GM21723 (cell line): ENCODE measurements at regions not wholly inside any gene's neighbourhood (a gene's known extent, or its start where the extent isn't known, plus 50 kb on each side); places are given as distances from the start of the nearest gene placed in this dataset.

Experiments
- ATAC-seq: cut with Tn5 transposase; IDR thresholded peaks from one replicate; pipeline ENCODE4 v1.9.1; 2021; ENCODE audit warnings: mild to moderate bottlenecking, moderate library complexity; ENCODE audit not compliant: unreplicated experiment

DNA sequence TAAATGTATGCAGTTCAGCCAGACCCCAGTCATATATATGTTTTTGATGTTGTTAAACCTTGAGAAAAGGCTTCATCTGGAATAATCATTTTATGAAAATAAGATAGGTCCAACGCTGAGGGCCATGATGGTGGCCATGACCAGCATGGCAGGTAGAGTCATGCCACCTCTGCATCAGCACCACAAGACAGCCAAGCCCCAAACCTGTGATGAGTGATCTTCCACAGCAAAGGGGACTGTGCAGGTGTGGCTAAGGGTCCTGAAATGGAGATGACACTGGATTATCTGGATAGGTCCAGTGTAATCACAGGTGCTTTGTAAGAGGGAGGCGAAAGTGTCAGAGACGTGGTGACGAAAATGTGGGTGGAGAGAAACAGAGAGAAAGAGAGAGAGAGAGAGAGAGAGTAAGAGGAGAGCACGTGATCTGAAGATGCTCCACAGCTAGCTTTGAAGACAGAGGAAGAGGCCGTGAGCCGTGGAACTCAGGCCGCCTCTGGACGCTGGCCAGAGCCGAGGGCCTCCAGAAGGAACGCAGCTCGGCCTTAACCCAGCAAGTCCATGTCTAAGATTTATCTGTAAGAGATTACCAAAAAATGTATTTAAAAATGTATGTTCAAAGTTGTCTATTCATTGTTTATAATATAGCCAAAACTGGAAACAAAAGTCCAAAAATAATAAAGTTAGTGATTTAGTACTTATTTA lies 304.4 kb upstream of the SHH start:
- no peak for ATAC-seq

GRCh38 chr7:156115582-156115981 lies 303.3 kb upstream of the SHH start:
- no peak for ATAC-seq

DNA sequence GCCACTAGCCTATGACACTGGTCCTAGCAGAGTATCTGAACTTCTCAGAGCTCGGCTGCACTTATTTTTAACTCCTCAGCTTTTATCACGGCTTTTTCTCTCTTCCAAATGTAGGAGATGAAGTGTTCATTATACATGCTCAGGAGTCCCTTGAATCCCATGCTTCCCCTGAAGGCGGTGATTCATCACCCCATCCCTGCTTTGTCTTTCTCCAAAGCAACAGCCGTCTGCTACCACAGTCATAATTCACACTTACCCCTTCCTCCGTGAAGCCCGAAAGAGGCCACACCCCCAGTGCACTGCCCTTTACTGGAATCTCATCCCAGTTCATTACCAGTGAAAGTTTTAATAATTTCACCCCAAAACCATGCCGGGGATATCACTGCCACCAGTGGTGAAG lies 301.5 kb upstream of the SHH start:
- ATAC-seq: no peak

- no peak for ATAC-seq
These were observed 297.7 kb upstream of the SHH start for GRCh38 chr7:156109988-156110387.

- no peak for ATAC-seq
These were observed 296.8 kb upstream of the SHH start for GRCh38 chr7:156109076-156109475.

DNA sequence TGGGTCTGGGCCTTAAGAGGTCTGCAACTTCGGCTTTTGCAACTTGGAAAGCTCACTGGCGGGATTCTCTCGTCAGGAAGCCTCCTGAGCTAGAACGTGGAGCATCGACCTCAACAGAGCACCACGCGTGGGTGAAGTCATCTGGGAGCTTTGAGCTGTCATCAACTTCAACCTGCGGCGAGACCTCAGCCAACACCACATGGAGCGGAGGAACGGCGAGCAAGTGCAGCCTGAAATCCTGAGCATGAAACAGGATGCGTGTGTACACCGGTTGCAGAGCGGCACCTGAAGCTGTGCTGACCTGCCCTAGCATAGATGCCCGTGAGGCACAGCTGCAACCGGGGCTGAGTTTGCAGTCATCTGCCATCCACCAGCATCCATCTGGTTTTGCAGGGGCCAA lies 295.7 kb upstream of the SHH start:
- ATAC-seq: no peak

GRCh38 chr7:156106107-156106426 lies 293.8 kb upstream of the SHH start:
- ATAC-seq: no peak

- ATAC-seq: no peak
These were observed 293.3 kb upstream of the SHH start for GRCh38 chr7:156105337-156106106.

DNA sequence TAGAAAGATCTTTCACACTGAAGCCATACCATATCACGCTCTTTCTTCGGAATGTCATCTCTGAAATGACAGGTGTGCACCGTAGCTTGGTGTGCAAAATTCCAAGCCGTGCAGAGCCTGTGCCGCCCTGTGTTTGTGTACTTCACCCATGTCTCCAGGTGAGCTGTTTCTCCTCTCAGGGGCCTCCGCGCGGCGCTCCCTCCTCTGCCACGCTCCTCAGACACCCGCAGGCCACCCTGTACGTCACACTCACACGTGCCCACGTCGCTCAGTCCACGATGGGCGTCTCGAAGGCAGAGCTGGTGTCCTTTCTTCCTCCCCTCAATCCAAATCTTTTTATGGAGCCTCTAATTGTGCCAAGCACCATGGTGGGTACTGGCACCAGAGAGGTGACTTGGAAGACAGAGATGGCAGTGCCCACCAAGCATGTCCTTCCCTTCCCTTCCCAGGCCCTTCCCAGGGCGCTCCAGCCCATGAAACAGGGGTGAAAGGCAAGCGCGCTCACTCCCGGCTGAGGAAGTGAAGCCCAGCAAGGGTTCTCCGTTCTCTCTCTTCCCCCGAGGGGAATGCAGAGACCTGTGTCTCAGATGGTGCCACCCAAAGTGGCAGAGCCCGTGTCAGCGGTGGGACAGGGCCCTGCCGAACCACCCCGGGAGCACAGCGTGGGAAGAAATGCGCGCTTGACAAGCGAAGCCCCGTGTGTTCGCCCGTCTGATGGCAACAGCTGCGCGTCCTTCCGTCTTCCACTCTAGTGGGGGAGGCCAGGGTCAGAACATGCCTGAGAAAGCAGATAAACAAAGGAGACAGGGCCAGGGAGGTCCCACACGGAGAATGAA lies 292.5 kb upstream of the SHH start:
- ATAC-seq: no peak

DNA sequence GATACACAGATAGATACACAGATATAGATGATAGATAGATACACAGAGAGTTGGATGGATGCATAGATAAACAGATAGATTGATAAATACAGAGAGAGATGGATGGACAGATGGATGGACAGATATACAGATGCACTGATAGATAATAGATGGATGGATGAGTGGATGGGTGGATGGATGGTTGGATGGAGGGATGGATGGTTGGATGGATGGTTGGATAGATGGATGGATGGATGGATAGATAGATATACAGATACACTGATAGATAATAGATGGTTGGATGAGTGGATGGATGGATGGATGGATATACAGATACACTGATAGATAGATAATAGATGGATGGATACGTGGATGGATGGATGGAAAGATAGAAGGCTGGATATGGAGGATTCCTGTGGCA lies 290.0 kb upstream of the SHH start:
- no peak for ATAC-seq

- no peak for ATAC-seq
These were observed 289.1 kb upstream of the SHH start for GRCh38 chr7:156101355-156101754.

GRCh38 chr7:156100086-156100485 lies 287.8 kb upstream of the SHH start:
- no peak for ATAC-seq

GRCh38 chr7:156099085-156099484 lies 286.8 kb upstream of the SHH start:
- no peak for ATAC-seq

DNA sequence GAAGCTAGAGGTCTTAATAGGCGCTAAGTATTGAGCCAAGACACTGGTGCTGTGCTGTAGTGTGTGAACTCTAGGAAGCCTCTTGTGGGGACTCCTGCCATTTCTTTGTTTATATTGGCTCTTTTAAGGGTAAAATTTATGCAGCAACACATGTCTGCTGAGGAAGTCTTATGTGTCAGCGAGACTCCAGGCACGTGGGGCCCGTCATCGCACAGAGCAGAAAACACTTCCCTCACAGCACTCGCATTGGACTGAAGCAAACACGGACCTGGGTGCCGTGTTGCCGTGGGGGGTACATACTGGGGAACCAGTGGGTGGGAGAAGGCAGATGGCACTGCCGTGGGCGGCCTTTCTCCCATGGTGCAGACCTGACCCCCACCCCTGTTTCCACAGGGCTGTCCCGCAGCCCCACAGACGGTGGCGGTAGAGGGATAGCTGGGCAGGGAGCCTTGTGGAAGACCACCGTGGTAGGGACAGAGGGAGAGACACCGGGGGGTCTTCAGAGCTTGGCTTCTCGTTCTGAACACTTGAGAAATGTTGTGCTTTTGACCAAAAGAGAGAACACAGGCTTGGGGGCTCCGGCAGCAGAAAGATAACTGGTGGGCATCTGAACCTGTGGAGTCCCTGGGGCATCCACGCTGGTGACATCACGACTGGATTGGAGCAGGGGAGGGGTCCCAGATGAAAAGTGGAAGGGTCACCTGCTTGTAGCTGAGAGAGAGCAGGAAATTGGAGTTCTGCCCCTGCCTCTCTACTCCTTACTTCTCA lies 284.7 kb upstream of the SHH start:
- ATAC-seq: no peak

- ATAC-seq: no peak
These were observed 283.8 kb upstream of the SHH start for GRCh38 chr7:156095908-156096539.

DNA sequence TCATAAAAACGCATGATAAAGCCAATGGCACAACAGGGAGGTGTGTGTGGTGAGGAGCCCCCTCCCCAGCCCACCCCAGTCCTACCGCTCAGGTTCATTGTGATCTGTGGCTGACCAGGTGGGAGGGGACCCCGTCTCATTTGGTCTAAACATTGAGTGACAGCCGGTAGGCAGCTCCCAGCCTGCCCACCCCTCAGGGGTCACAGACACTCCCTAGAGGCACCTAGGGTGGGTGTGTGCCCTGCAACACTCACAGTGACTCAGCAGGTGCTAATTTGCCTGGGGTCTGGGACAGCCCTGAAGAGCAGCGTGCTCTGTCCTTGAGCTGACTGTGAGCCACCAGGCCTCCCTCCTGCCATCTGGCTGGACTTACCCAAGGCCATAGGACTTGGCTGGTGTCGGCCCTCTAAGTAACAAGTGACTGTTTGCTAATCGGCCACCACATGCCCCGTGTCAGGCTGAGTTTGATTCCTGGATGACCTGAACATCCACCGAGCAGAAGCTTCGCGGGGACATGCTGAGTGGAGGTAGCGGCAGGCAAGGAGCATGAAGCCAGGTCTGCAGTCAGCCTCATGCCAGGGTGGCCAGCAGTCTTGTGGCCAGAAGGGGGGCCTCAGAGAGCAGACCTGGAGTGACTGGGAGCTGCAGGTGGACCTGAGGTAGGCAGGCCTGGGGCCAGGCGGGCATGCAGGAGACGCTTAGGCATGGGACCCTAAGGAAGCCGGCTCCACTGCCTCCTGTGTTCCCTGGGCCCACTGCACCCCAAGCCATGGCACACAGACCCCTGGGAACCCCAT lies 282.3 kb upstream of the SHH start:
- no peak for ATAC-seq

DNA sequence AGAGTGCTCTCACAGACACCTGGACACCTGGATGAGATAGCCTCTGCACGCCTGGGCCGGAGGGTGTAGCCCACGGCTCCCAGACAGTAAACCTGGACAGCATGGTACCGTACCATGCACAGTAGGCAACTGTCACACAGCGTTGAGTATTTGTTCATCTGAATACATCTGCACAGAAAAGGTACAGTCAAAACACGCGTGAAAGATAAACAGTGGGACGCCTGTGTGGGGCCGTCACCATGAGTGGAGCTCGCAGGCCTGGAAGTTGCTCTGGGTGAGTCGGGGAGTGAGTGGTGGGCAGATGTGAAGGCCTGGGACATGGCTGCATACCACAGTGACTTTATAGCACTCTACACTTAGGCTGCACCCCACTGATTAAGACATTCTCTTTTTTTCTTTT lies 280.0 kb upstream of the SHH start:
- ATAC-seq: no peak

DNA sequence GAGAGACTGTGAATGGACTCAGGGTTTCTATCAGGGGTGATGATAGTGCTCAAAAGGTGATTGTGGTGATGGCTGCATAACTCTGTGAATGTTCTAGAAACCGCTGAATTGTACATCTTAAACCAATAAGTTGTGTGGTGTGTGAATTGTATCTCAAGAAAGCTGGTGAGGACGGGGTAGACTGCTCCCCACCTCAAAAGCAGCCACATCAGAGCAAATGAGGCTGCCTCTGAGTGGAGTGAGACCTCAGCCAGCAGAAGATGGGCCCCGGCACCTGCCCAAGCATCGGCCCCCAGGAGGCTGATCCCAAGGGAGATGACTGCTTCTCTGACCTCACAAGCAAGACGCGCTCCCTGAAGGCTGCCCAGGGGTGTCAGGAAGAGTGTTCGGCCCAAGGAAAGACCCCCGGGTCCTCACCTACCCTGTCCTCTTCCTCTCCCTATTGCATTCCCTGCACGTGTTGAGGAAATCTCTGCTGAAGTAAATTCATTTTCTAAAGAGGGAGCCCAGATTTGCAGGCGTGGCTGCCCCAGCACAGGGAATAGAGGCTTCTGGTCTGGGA lies 279.3 kb upstream of the SHH start:
- no peak for ATAC-seq

DNA sequence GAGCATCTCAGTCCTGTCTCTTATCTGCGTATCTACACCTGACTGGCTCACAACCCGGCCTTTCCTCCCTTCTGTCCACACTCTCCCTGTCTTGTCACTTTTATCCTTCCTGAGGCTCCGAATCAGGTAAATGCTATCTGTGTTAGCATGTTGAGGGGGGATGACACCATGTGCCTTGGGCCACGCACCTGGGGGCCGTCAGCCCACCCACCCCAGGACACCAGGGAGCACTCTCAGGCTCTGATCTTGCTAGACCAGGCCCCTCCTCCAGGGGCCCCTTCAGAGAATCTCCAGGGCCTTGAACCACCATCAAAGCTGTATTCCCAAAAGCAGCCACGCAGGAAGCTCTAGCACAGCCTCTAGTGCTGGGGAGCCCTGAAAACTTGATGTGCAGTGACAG lies 278.7 kb upstream of the SHH start:
- no peak for ATAC-seq

DNA sequence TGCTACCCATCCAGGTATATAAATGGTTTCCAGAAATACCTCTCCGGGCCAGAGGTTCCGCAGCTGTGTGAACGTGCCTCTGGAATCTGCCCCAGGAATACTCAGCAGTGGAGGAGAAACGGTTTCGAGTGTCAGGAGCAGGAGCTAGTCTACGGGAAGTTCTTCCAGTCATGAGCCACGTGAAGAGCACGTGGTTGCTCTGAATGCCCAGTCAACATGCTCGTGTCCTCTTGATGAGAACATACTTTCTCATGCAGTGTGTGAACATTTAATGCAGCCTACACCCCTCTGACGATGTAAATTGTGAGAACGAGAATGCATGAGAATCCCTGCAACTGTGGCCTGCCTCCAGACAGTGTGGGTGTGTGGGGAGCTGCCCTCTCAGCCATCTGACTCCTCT lies 277.0 kb upstream of the SHH start:
- ATAC-seq: no peak
